Activated CD4-positive, alpha-beta memory T cell treated with anti-CD3 and anti-CD28 coated beads, Interleukin-2, amount 10 ng/mL, durations not matched to agents 7 days and 5 days (primary cell): ENCODE measurements at regions not wholly inside any gene's neighbourhood (a gene's known extent, or its start where the extent isn't known, plus 50 kb on each side); places are given as distances from the start of the nearest gene placed in this dataset.
"Not testable (repeated sequence)": the region's sequence is repeated elsewhere in the genome, so short reads cannot be mapped to it uniquely, and the experiment has no call there.

Experiments used
- CTCF ChIA-PET: fragments of 350-600 bp; sonication (Branson Sonifier 250); formaldehyde crosslinking; loops from one replicate; lab custom pipeline; 2021; ENCODE audit warnings: antibody characterized with exemption, inconsistent platforms; lab: Charles Lee
- POLR2A ChIA-PET: fragments of 350-600 bp; sonication (Branson Sonifier 250); formaldehyde crosslinking; loops from one replicate; lab custom pipeline; 2021; ENCODE audit warnings: antibody characterized with exemption; lab: Charles Lee
- DNase-seq: peaks from one replicate; pipeline ENCODE4 v3.0.0-alpha.2; 2020
- H3K27ac Mint-ChIP-seq: one replicate; pipeline ENCODE4 v1.8.0; 2021; ENCODE audit warnings: mild to moderate bottlenecking, mixed read lengths
- H3K27me3 Mint-ChIP-seq: one replicate; pipeline ENCODE4 v1.8.0; 2021; ENCODE audit warnings: mixed read lengths
- H3K36me3 Mint-ChIP-seq: one replicate; pipeline ENCODE4 v1.8.0; 2021; ENCODE audit warnings: low read depth, mixed read lengths
- H3K4me1 Mint-ChIP-seq: one replicate; pipeline ENCODE4 v1.8.0; 2021; ENCODE audit warnings: mixed read lengths
- H3K4me3 Mint-ChIP-seq: one replicate; pipeline ENCODE4 v1.8.0; 2021; ENCODE audit warnings: mild to moderate bottlenecking, mixed read lengths
- H3K9me3 Mint-ChIP-seq: one replicate; pipeline ENCODE4 v1.8.0; 2021; ENCODE audit warnings: mixed read lengths

GRCh38 chr2:89882880-89883279 is 1191.4 kb downstream of the RPIA start:
- H3K27me3 Mint-ChIP-seq, H3K4me3 Mint-ChIP-seq, CTCF ChIA-PET, H3K36me3 Mint-ChIP-seq, DNase-seq, H3K27ac Mint-ChIP-seq, H3K9me3 Mint-ChIP-seq, POLR2A ChIA-PET, H3K4me1 Mint-ChIP-seq: not testable (repeated sequence)

GRCh38 chr2:89883624-89884023 is 1192.2 kb downstream of the RPIA start:
- H3K4me3 Mint-ChIP-seq, H3K27me3 Mint-ChIP-seq, H3K36me3 Mint-ChIP-seq, CTCF ChIA-PET, H3K9me3 Mint-ChIP-seq, DNase-seq, H3K27ac Mint-ChIP-seq, H3K4me1 Mint-ChIP-seq, POLR2A ChIA-PET: not testable (repeated sequence)

- H3K27me3 Mint-ChIP-seq, CTCF ChIA-PET, H3K27ac Mint-ChIP-seq, H3K4me3 Mint-ChIP-seq, H3K9me3 Mint-ChIP-seq, H3K4me1 Mint-ChIP-seq, H3K36me3 Mint-ChIP-seq, DNase-seq, POLR2A ChIA-PET: not testable (repeated sequence)
Measured at GRCh38 chr2:89885071-89885470, 1193.6 kb downstream of the RPIA start.

GRCh38 chr2:89888693-89889092 is 1197.2 kb downstream of the RPIA start:
- H3K27ac Mint-ChIP-seq, H3K9me3 Mint-ChIP-seq, H3K36me3 Mint-ChIP-seq, DNase-seq, POLR2A ChIA-PET, H3K27me3 Mint-ChIP-seq, H3K4me1 Mint-ChIP-seq, H3K4me3 Mint-ChIP-seq, CTCF ChIA-PET: not testable (repeated sequence)

- CTCF ChIA-PET, H3K27me3 Mint-ChIP-seq, H3K9me3 Mint-ChIP-seq, H3K36me3 Mint-ChIP-seq, H3K4me1 Mint-ChIP-seq, POLR2A ChIA-PET, DNase-seq, H3K4me3 Mint-ChIP-seq, H3K27ac Mint-ChIP-seq: not testable (repeated sequence)
Measured at GRCh38 chr2:89890185-89890773, 1198.8 kb downstream of the RPIA start.

- H3K27ac Mint-ChIP-seq, POLR2A ChIA-PET, H3K4me3 Mint-ChIP-seq, H3K9me3 Mint-ChIP-seq, CTCF ChIA-PET, DNase-seq, H3K36me3 Mint-ChIP-seq, H3K4me1 Mint-ChIP-seq, H3K27me3 Mint-ChIP-seq: not testable (repeated sequence)
Measured at GRCh38 chr2:89894988-89895387, 1203.5 kb downstream of the RPIA start.

- H3K9me3 Mint-ChIP-seq, H3K36me3 Mint-ChIP-seq, DNase-seq, H3K27me3 Mint-ChIP-seq, CTCF ChIA-PET, H3K27ac Mint-ChIP-seq, H3K4me1 Mint-ChIP-seq, POLR2A ChIA-PET, H3K4me3 Mint-ChIP-seq: not testable (repeated sequence)
Measured at GRCh38 chr2:89895629-89896028, 1204.2 kb downstream of the RPIA start.

- H3K27ac Mint-ChIP-seq, H3K27me3 Mint-ChIP-seq, DNase-seq, H3K36me3 Mint-ChIP-seq, CTCF ChIA-PET, H3K4me3 Mint-ChIP-seq, H3K9me3 Mint-ChIP-seq, POLR2A ChIA-PET, H3K4me1 Mint-ChIP-seq: not testable (repeated sequence)
Measured at GRCh38 chr2:89927018-89927417, 1235.5 kb downstream of the RPIA start.

GRCh38 chr2:89935436-89935835 is 1244.0 kb downstream of the RPIA start:
- CTCF ChIA-PET, POLR2A ChIA-PET, H3K4me3 Mint-ChIP-seq, H3K9me3 Mint-ChIP-seq, H3K4me1 Mint-ChIP-seq, DNase-seq, H3K27ac Mint-ChIP-seq, H3K36me3 Mint-ChIP-seq, H3K27me3 Mint-ChIP-seq: not testable (repeated sequence)

- H3K4me1 Mint-ChIP-seq, result not testable (repeated sequence)
Measured at GRCh38 chr2:89936011-89936410, 1244.5 kb downstream of the RPIA start.

GRCh38 chr2:89936559-89936958 is 1245.1 kb downstream of the RPIA start:
- H3K36me3 Mint-ChIP-seq, DNase-seq, H3K27ac Mint-ChIP-seq, H3K27me3 Mint-ChIP-seq, H3K9me3 Mint-ChIP-seq, POLR2A ChIA-PET, H3K4me1 Mint-ChIP-seq, CTCF ChIA-PET, H3K4me3 Mint-ChIP-seq: not testable (repeated sequence)

More at GRCh38 chr2:89936011-89936410, 1244.5 kb downstream of the RPIA start:
- DNase-seq, H3K9me3 Mint-ChIP-seq, H3K4me3 Mint-ChIP-seq, POLR2A ChIA-PET, H3K27me3 Mint-ChIP-seq, CTCF ChIA-PET, H3K27ac Mint-ChIP-seq, H3K36me3 Mint-ChIP-seq: not testable (repeated sequence)

GRCh38 chr2:89938756-89939155 is 1247.3 kb downstream of the RPIA start:
- H3K9me3 Mint-ChIP-seq, H3K27me3 Mint-ChIP-seq, POLR2A ChIA-PET, DNase-seq, H3K4me1 Mint-ChIP-seq, H3K36me3 Mint-ChIP-seq, CTCF ChIA-PET, H3K27ac Mint-ChIP-seq, H3K4me3 Mint-ChIP-seq: not testable (repeated sequence)

- H3K36me3 Mint-ChIP-seq, H3K4me3 Mint-ChIP-seq, H3K27ac Mint-ChIP-seq, H3K27me3 Mint-ChIP-seq, DNase-seq, H3K4me1 Mint-ChIP-seq, CTCF ChIA-PET, H3K9me3 Mint-ChIP-seq, POLR2A ChIA-PET: not testable (repeated sequence)
Measured at GRCh38 chr2:89944267-89944666, 1252.8 kb downstream of the RPIA start.

GRCh38 chr2:89945004-89945616 is 1253.6 kb downstream of the RPIA start:
- H3K4me1 Mint-ChIP-seq, DNase-seq, H3K4me3 Mint-ChIP-seq, H3K36me3 Mint-ChIP-seq, POLR2A ChIA-PET, H3K27me3 Mint-ChIP-seq, CTCF ChIA-PET, H3K27ac Mint-ChIP-seq, H3K9me3 Mint-ChIP-seq: not testable (repeated sequence)
